AG09319 (cell line): ENCODE measurements at regions not wholly inside any gene's neighbourhood (a gene's known extent, or its start where the extent isn't known, plus 50 kb on each side); places are given as distances from the start of the nearest gene placed in this dataset.

Source experiments
- DNase-seq: peaks from one replicate; pipeline ENCODE4 v3.0.0-alpha.2; 2010; ENCODE audit warnings: low read depth; ENCODE audit errors: extremely low read depth
- CTCF ChIP-seq: IDR thresholded peaks from 2 replicates; pipeline ENCODE4 v1.5.1; 2011; ENCODE audit warnings: low read depth, mild to moderate bottlenecking, inconsistent platforms, low read length, moderate library complexity

GRCh38 chr5:109936996-109937395 lies 247.3 kb downstream of the MAN2A1 start:
- no peak for DNase-seq

GRCh38 chr5:109937951-109938350 lies 248.2 kb downstream of the MAN2A1 start:
- DNase-seq, result no peak
- TF ChIP-seq CTCF, result no peak

More at GRCh38 chr5:109936996-109937395, 247.3 kb downstream of the MAN2A1 start:
- TF ChIP-seq CTCF, result no peak

- TF ChIP-seq CTCF, result no peak
Observed at GRCh38 chr5:109938453-109938852, 248.7 kb downstream of the MAN2A1 start.

GRCh38 chr5:109939116-109939682 lies 249.5 kb downstream of the MAN2A1 start:
- TF ChIP-seq CTCF, result no peak
- DNase-seq, result no peak

More at GRCh38 chr5:109938453-109938852, 248.7 kb downstream of the MAN2A1 start:
- no peak for DNase-seq

- TF ChIP-seq CTCF, result no peak
Observed at GRCh38 chr5:109942646-109943045, 252.9 kb downstream of the MAN2A1 start.

GRCh38 chr5:109943701-109944235 lies 254.0 kb downstream of the MAN2A1 start:
- DNase-seq, result no peak
- no peak for TF ChIP-seq CTCF

More at GRCh38 chr5:109942646-109943045, 252.9 kb downstream of the MAN2A1 start:
- no peak for DNase-seq

GRCh38 chr5:109944461-109944860 lies 254.7 kb downstream of the MAN2A1 start:
- no peak for TF ChIP-seq CTCF
- DNase-seq, result no peak
